NCI-H345 (cell line): ENCODE measurements at regions not wholly inside any gene's neighbourhood (a gene's known extent, or its start where the extent isn't known, plus 50 kb on each side); places are given as distances from the start of the nearest gene placed in this dataset.
"Not testable (repeated sequence)": the region's sequence is repeated elsewhere in the genome, so short reads cannot be mapped to it uniquely, and the experiment has no call there.

Experiments
- DNase-seq: peaks from one replicate; lab custom pipeline; 2025; lab: John Stamatoyannopoulos, UW

DNA sequence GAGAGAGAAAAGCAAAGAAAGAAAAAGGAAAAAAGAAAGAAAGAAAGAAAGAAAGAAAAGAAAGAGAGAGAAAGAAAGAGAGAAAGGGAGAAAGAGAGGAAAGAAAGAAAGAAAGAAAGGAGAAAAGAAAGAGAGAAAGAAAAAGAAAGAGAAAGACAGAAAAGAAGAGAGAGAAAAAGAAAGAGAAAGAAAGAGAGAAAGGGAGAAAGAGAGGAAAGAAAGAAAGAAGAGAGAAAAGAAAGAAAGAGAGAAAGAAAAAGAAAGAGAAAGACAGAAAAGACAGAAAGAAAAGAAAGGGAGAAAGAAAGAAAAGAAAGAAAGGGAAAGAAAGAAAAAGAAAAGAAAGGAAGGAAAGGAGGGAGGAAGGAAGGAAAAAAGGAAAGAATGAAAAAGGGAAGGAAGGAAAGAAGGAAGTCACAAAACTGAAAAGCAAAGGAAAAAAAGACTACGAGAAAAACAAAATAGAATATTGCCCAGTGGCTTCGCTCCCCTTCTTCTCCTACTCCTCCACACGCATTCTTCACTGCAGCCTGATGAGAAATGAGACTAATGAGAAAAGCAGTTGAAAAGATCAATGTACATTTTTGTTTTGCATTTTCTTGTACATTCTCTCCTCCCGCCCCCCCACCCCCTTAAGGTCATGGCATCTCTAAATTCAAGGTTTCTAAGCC is 170.0 kb downstream of the SOD2 start:
- no peak for DNase-seq

DNA sequence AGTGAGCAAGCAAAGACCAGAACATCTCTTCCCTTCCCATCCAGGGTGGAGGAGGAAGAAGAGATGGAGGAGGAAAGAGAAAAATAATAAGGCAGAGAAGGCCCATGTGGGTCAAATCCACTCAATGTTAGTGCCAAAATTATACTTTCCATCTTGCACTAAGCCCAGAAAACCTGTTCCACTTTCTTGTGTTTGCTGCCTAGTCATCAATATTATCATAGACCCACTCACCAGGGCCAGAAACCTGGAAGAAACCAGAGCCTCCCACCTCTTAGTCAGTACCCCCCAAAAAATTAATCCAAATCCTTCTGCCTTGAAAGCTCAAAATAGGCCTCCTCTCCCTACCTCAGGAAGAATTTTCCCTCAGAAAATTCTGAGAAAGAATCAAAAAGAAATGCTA is 171.1 kb downstream of the SOD2 start:
- DNase-seq = no peak

DNA sequence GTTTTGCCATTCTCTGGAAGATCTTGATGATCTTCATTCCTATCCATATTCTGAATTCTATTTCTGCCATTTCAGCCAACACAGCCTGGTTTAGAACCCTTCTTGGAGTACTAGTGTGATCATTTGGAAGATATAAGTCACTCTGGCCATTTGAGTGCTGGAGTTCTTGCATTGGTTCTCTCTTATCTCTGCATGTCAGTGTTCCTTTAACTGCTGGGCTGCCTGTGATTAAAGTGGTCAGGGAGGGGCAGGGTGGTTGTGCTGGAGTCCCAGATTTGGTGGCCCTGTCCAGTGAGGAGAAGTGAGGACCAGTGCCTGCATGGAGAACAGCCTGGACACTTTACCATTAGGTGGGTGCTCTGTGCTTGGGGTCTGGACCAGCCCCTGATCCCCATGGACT is 173.0 kb downstream of the SOD2 start:
- DNase-seq = no peak

DNA sequence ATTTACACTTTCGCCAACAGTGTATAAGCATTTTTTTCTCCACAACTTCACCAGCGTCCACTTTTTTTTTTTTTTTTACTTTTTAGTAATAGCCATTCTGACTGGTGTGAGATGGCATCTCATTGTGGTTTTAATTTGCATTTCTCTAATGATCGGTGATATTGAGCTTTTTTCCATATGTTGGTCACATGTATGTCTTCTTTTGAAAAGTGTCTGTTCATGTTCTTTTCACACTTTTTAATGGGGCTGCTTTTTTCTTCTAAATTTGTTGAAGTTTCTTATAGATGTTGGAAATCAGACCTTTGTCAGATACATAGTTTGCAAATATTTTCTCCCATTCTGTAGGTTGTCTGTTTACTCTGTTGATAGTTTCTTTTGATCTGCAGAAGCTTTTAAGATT is 177.2 kb downstream of the SOD2 start:
- not testable (repeated sequence) for DNase-seq

DNA sequence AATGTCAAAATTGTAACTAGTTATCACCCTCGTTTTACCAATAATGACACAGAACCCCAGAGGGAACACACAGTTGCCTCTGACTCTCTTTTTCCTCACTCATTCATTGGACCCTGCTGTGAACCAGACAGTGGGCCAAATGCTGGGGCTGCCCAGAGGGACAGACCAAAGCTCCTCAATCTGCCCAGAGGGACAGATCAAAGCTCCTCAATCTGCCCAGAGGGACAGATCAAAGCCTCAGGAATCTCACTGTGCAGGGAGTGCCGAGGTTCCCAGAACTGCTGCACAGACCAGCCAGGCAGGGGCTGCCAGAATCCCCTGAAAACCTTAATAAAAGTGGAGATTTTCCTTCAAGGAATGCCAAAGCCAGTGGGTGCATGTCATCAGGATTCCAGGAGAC is 179.1 kb downstream of the SOD2 start:
- no peak for DNase-seq

DNA sequence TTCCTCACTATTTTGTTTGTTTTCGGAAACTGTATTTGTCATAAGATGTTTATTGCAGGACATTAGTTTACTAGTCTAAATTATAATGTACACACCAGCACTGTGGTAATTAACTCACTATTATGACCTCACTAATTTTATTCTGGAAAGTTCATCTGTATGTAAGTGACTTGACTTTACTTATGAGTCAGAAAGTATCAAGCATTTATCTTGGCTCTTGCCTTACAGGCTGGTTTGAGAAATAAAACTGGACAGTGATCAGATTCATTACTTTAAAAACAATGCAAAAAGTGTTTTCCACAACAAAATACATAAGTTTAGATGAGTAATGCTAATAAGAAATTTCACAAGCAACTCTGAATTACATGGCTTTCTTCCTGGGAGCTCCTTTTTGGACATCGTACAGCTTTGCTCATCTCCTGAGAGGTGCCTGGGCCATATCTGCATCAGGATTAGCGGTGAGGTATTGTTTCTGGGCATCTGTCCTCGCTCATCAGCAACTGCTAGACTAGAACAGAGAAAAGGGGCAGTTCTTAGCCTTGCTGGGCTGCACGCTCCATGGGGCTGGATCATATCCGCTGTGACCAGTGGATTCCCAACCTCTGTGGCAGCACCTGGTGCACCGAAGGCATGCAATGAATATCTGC is 179.8 kb downstream of the SOD2 start:
- no peak for DNase-seq

DNA sequence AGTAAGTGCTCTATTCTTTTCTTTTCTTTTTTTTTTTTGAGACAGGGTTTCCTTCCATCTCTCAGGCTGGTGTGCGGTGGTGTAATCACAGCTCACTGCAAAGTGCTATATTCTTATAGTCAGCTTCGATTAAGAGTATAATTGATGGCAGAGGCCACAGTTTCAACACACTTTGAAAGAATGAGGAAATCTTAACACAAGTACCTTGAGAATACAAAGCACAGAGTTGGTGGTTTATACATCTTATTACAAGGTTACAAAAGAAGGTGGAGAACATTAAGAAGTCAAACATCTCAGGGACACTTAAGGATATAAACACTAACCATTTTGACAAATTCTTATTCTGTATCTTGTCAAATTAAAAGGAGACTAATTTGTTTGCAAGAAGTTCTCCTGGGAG is 180.5 kb downstream of the SOD2 start:
- no peak for DNase-seq

DNA sequence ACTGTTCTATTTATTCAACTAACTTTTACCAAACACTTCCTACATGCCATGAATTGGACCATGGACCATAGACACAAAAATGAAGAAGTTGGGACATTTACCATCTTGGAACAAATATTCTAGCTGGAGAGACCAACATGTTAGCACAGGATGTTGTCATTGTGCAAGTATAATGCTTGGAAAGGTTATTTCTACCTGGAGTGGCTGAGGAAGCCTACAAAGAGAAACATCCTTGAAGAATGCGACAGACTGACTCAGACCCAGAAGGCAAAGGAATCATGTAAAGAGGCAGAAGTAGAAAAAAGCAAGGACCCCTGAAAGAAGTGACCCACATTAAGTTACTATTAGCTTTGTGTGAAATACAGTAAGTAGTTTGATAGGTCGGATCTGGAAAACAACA is 180.9 kb downstream of the SOD2 start:
- no peak for DNase-seq

DNA sequence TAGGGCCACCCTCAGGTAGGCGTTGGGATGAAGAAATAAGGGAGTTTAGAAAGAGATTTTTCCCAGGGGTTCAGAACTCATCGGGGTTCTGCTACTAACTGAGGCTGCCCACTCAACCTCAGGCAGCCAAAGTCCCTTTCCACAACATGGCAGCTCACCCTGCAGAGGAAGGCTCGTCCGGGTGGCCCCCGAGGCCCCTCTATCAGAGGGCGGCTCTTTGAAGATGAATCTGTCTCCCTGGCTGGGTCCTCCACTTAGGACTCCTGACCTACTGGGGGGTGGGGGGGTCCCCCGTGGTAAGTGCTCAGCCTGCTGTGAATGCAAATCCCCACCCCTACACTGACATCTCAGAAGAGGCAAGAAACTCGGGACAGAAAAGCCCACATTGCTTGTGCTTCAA is 182.9 kb downstream of the SOD2 start:
- DNase-seq = no peak

DNA sequence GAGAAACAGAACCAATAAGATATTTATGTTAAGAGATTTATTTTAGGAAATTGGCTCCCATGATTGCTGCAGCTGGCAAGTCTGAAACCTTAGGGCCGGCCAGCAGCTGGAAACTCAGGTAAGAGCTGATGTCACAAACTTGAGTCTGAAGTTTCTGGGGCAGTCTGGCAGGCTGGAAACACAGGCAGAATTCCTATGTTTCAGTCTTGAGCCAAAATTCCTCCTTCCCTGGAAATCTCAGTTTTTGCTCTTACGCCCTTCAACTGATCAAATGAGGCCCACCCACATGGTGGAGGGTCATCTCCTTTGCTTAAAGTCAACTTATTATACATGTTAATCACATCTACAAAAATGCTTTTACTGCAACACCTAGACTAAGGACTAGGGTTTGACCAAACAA is 184.1 kb downstream of the SOD2 start:
- no peak for DNase-seq

DNA sequence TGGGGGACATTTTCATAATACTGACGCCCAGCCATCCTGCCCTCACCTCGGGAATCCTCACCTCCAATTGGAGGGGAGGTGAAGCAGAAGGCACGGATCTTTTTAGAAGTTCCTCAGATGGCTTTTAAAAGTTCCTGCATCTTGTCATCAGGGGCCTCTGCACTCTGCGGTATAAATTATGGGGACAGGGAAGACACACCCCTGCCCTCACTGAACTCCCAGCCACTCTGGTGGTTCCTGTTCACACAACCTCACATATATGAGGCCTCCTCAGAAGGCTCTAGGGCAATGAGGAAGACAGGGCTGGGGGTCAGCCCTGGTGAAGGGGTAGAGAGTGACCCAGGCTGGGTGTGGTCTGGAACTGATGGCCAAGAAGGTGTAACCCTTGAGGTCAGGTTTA is 187.0 kb downstream of the SOD2 start:
- no peak for DNase-seq

DNA sequence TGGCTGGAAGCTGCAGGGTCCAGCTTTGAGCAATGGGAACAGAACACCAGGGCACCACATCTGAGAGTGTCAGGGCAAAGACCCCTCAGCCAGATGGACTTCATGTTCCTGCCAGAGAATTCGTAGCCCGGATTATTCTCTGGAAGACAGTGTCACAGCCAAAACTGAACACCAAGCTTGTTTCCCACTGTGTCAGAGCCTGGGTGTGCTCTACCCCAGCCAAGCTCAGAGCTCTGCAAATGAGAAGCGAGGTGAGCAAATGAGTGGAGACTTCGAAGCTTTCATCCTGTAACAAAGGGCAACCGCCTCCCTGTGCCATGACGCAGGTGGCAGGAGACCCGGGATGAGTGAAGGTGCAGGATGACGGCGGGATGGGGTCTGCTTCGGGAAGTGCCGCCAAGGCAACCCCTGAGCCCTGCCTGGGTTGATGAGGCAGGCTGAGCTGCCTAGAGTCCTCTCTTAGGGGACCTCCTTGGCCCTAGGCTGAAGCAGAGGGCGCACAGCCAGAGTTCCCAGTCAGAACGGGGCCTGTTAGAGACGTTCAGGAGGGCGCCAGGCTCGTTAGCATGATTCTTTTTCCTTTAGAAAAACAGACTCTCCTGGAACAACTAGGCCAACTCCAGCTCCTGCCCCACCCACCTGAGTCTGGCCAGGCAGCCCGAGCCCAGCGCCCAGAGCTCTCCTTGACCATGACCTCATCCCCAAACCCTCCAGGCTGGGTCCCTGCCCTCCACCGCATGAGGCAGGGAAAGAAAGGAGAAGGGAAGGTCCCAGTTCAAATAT is 187.7 kb downstream of the SOD2 start:
- no peak for DNase-seq

DNA sequence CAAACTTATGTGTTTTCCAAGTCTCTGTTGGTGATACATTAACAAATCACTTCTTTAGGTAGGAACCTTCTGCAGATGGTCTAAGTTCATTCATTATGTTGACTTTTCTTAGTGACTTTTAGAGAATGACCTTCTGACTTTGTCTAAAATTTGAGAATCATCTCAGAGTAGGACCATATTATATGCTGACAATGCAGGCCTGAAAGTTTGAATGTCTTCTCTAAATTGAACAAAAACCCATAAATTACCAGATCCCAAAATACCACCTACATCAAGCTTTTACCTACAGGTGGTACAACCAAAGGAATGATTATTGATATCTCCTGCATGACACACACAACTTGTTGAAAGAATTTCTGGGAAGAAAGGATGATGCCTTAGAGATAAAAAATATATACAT is 191.5 kb downstream of the SOD2 start:
- no peak for DNase-seq

DNA sequence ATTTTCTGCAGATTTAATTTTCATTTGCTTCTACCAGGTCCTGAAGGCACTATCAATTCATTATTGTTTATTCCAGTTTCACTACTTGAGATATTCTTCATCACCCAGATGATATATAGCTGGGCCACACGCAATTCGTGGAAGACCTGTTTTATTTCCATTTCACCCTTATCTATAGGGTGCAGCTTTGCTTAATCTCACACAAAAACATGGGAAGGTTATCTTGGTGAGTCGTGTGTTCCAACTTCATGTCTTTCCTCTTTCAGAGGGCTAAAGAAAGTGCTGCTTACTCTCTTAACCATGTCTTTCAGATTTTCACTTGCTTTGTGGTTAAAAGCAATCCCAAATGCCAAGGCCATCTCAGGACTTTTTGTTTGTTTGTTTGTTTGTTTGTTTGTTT is 194.0 kb downstream of the SOD2 start:
- DNase-seq = no peak

DNA sequence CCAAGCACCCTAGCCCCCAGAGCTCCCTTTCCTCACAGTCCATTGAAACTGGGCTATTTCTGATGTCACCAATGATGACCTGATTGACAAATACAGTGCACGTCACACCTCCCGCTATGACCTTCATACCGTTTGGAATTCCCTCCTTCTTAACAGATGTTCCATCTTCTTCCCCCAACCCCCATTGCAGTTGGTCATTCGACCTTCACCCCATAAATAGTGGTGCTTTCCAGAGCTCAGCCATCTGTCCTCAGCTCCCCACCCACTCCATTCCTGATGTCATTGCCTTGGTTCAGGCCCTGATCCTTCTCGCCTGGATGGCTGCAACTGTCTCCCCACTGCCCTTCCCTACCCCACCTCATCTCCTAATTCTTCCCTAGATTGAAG is 198.5 kb downstream of the SOD2 start:
- DNase-seq = no peak

DNA sequence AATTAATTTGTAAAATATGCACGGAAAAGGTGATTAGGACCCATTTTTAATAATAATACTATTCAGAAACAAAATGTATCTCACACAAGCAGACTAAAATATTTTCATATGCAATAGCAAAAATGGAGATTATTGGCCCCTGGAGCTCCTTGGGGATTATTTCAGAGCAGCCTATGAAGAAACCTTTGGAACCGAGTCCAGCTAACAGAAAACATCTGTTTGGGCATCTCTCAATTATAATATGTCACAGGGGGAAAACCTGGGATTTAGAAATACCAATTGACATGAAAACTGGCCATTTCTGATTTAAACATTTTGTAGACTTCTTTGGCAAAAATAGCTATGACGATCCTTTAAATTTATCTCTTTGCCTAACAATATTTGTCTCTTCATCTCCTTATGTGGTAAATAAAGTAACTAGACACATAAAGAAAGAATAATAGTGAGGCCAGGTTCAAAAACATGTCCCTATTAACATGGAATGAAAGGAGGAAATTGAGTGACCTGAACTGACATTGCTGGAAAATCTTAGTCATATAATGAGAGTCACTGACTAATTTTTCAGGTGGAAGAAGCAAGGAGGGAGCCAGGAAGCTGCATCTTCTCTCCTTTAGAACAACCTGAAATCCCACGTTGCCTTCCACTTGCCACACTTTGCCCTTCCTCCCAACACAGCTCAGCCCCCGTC is 199.0 kb downstream of the SOD2 start:
- no peak for DNase-seq

DNA sequence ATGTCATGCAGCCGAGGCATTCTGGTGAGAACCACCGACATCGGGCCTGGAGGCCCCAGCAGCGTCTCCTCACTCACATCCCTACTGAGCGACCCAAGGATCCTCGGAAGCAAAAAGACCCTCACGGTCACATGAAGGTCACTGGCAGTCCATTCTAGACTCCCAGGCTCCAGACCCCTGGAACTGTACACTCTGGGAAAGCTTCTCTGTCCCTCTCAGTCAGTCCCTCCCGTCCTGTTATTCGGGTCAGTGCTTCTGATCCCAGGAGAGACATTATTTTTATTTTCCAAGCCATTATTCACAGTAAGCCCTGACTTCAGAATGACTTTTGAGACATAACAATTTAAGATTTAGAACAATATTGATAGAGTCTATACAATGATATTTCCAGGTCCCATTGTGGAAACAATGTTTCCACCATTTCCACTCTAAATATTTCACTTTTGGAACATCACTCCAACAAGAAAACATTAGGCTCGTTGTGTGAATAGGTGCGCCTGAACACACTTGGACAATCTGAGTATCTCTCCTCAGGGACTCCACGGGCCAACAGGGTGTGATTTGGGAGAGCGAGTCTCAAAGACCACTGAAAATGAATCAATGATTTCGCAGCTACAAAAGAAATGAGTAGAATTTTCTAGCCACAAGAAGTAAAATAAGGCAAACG is 199.7 kb downstream of the SOD2 start:
- no peak for DNase-seq

DNA sequence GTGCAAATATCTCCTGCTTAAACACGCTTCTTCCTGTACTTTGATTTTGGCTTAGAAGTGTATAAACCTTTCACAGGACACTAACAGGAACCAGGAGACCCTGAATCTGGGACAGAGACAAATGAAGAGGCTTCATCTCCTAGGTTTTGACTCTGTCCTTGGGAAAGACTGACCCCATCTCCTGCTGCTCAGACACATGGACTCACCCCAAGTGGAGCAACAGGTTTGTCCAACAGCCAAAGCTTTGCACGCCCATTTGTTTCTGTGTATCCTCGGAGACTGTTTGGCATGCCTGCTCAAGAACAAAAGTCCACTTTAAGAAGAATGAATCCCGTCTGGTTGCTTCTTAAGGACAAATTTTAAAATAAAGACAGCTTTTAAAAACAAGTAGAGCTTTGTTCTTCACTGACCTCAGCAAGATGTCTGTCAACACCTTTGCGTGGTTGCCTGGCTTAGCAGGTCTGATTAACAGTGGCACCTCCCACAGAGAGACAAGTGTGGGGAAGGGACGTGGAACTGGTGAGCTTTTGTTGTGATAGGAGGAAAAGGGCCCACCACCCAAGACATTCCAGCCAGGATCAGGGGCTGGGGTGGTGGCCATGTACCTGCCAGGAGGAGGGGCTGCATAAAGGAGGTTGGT is 202.6 kb downstream of the SOD2 start:
- DNase-seq = no peak

DNA sequence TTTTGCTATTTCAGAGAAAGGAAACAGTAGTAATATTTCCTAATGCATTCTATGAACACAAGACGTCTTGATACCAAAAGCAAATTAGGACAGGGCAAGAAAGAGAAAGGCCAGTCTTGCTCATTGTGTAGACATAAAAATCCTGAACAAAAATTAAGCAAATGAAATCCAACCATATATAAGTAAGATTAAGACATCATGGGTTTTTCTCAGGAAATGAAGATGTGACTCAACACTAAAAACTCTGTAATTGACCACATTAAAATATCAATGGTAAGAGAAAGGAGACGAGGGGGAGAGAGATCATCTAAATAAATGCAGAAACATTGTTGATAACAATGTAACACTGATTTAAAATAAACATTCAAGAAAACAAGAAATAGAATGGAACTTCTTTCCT is 205.4 kb downstream of the SOD2 start:
- DNase-seq = no peak

DNA sequence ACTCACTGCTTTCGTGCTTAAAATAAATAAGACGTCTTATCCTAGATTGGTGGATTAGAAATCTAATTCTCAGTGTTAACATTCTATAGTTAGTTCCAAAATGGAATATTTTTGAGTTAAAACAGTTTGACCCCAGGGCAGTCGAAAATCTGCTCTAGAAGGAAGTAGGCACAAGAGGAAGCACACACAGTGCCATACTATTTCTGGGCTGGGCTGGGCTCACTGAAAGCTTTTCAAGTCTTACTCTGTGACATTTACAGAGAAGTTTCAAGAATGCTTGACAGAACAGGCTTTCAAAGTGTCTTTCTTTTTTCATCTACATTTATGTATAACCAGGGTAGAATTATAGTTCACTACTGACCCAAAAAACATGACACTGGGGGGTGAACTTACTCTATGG is 209.8 kb downstream of the SOD2 start:
- no peak for DNase-seq

DNA sequence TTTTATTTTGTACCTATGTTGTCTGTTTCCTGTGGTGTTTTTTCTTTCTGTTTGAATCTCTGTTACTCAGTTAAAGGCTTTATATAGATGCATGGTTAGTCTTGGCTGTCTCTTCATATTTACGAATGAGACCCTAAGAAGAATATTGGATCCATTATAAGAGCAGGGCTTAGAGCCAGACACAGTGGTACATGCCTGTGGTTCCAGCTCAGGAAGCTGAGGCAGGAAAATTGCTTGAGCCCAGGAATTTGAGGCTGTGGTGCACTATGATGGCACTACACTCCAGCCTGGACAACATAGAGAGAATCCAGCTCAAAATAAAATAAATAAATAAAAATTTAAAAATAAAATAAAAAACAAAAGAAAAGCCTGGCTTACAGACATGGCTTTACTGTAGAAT is 211.1 kb downstream of the SOD2 start:
- no peak for DNase-seq

DNA sequence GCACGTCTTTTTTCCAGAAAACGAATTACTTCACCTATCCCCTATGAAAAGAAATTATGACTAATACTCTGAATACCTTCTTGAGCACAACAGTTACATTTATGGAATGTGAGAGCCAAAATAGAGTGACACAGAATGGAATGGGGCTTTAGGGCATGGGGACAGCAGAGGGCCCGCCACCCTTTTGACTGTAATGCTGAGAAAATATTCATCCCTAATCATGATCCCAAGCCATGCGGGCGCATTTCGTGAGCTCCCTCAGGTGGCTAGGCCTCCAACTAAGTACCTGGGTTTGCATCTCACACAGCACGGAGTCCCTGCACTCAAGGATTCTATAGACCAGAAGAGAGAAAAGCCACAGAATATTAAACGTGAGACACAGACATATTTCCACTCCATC is 212.6 kb downstream of the SOD2 start:
- no peak for DNase-seq
